ENCODE measurements at regions not wholly inside any gene's neighbourhood (a gene's known extent, or its start where the extent isn't known, plus 50 kb on each side); places are given as distances from the start of the nearest gene placed in this dataset.

DNA sequence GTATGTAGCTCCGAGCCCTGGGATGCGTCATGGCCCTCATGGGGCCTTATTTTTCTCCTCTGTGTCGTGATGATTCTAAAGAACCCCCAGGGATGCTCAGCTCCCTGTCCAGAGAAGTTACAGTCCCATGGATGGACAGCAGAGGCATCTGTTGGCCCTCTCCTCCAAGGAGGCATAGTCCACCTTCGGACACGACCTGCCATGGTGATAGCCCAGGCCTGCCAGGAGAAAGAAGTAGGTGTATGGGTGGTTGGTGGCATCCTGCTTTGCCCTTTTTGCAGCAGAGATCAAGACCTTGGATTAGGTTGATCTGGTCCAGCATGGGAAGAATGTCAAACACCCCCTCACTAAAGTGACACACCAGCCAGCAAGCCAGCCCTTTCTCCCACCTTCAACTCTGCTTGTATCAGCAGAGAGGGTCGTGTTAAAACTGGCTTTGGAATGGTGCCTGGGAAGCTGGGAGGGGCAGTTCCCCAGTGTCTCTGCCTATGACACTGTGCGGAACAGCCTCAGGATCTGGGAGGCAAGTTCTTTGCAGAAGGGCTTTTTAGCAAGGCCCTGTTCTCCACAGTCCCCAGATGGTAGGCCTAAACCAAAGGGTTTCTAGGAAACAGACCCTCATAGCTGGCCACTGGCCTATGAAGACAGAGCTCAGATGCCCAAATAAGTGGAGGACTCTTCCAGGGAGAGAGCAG is 259.9 kb upstream of the RPL38 start:
- peak in 1 of 2 donors; percentile 14 for DNase-seq (ENCODE audit: low spot score in 2 of 2)
- intact Hi-C loops (cut with DNase I; ENCODE audit: low total_unique reads): no loop called here
- 60 to 64% methylated on average over 7 of the region's 7 CpGs for WGBS, 2 donors
- no peak overlapping the region for H3K4me3 ChIP-seq (ENCODE audit: low read depth, poor library complexity, severe bottlenecking)
- no peak for TF ChIP-seq POLR2A (IDR thresholded peaks at IDR 0.05)
- TF ChIP-seq, protein P1, sequence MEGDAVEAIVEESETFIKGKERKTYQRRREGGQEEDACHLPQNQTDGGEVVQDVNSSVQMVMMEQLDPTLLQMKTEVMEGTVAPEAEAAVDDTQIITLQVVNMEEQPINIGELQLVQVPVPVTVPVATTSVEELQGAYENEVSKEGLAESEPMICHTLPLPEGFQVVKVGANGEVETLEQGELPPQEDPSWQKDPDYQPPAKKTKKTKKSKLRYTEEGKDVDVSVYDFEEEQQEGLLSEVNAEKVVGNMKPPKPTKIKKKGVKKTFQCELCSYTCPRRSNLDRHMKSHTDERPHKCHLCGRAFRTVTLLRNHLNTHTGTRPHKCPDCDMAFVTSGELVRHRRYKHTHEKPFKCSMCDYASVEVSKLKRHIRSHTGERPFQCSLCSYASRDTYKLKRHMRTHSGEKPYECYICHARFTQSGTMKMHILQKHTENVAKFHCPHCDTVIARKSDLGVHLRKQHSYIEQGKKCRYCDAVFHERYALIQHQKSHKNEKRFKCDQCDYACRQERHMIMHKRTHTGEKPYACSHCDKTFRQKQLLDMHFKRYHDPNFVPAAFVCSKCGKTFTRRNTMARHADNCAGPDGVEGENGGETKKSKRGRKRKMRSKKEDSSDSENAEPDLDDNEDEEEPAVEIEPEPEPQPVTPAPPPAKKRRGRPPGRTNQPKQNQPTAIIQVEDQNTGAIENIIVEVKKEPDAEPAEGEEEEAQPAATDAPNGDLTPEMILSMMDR (IDR thresholded peaks at IDR 0.05): no peak

- DNase-seq (ENCODE audit: low spot score in 2 of 2): peak in 1 of 2 donors; percentile 66
- 84 to 88% methylated on average over 5 of the region's 5 CpGs for WGBS, 2 donors
- TF ChIP-seq POLR2A (IDR thresholded peaks at IDR 0.05): no peak
- TF ChIP-seq, protein P1 (IDR thresholded peaks at IDR 0.05): no peak
- H3K4me3 ChIP-seq (ENCODE audit: low read depth, poor library complexity, severe bottlenecking): no peak overlapping the region
- intact Hi-C loops (cut with DNase I; ENCODE audit: low total_unique reads): no loop called here
These were observed 259.1 kb upstream of the RPL38 start for GRCh38 chr17:73944366-73944765.

GRCh38 chr17:73947281-73947965 is 256.1 kb upstream of the RPL38 start:
- peak in 1 of 2 donors; percentile 66 for DNase-seq (ENCODE audit: low spot score in 2 of 2)
- no peak overlapping the region for H3K4me3 ChIP-seq (ENCODE audit: low read depth, poor library complexity, severe bottlenecking)
- WGBS, 2 donors: 83 to 87% methylated on average over 13 of the region's 13 CpGs
- intact Hi-C loops (cut with DNase I; ENCODE audit: low total_unique reads): no loop called here
- no peak for TF ChIP-seq POLR2A (IDR thresholded peaks at IDR 0.05)
- TF ChIP-seq, protein P1 (IDR thresholded peaks at IDR 0.05): no peak

- WGBS, 2 donors: 93 to 95% methylated on average over 4 of the region's 4 CpGs
- intact Hi-C loops (cut with DNase I; ENCODE audit: low total_unique reads): no loop called here
- TF ChIP-seq, protein P1 (IDR thresholded peaks at IDR 0.05): no peak
- TF ChIP-seq POLR2A (IDR thresholded peaks at IDR 0.05): no peak
- H3K4me3 ChIP-seq (ENCODE audit: low read depth, poor library complexity, severe bottlenecking): no peak overlapping the region
- DNase-seq (ENCODE audit: low spot score in 2 of 2): peak in 1 of 2 donors; percentile 46
These were observed 255.5 kb upstream of the RPL38 start for GRCh38 chr17:73947966-73948355.

DNA sequence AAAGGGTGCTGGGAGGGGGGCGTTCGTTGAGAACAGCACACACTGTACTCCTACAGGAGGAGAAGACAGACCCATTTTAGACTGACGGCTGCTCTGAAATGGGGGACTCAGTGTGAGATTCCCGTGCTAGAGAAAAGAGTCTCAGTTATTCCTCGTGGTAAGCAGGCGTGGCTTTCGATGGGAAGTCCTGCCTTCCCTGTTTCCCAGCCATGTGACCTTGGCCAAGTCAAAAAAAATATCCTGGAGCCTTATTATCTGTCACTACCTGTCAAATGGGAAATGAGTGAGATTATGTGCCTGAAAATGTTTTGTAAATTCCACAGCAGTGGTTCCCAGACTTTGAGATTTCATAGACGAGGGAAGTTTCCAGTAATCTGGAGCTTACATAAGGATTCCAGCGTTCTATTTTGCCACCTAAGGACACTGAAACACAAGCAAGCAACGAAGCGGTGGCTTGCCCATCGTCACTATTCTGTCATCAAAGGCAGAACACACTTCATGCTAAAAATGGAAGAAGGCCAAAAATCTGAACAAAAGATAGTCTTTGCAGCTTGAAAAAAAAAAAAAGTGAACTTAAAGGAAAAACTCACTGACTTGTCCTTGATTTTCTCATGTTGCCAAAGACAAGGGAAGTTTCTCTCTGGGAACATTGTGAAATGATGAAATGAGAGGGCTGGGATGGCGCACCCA is 253.4 kb upstream of the RPL38 start:
- no peak overlapping the region for H3K4me3 ChIP-seq (ENCODE audit: low read depth, poor library complexity, severe bottlenecking)
- peak in 1 of 2 donors; percentile 29 for DNase-seq (ENCODE audit: low spot score in 2 of 2)
- 56 to 62% methylated on average over 11 to 13 of the region's 13 CpGs for WGBS, 2 donors
- TF ChIP-seq, protein P1 (IDR thresholded peaks at IDR 0.05): no peak
- no peak for TF ChIP-seq POLR2A (IDR thresholded peaks at IDR 0.05)
- intact Hi-C loops (cut with DNase I; ENCODE audit: low total_unique reads): no loop called here

Data from lower leg skin (tissue), 4 donors.